ENCODE measurements at regions not wholly inside any gene's neighbourhood (a gene's known extent, or its start where the extent isn't known, plus 50 kb on each side); places are given as distances from the start of the nearest gene placed in this dataset.

DNA sequence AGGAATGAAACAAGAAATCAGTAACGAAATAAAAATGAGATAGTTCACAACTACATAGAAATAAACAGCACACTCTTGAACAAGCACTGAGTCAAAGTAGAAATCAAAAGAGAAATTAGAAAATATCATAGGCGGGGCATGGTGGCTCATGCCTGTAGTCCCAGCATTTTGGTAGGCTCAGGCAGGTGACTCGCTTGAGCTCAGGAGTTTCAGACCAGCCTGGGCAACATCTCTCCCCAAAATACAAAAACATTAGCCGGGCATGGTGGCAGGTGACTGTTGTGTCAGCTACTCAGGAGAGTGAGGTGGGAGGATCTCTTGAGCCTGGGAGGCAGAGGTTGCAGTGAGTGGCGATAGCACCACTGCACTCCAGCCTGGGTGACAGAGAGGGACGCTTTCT is 714.4 kb downstream of the GLUD2 start:
- no peak for TF ChIP-seq CTCF (IDR thresholded peaks at IDR 0.05)
- TF ChIP-seq POLR2A (IDR thresholded peaks at IDR 0.05): no peak
- TF ChIP-seq POLR2AphosphoS5 (IDR thresholded peaks at IDR 0.05): no peak
